ENCODE measurements at regions not wholly inside any gene's neighbourhood (a gene's known extent, or its start where the extent isn't known, plus 50 kb on each side); places are given as distances from the start of the nearest gene placed in this dataset.

GRCh38 chr11:115585361-115586024 lies 81.3 kb upstream of the CADM1 start:
- ATAC-seq (no peak), DNase-seq (no peak)
- Mint-ChIP-seq H3K9me3 (peaks cover 8 to 13% of the 10 kb centered on the region in 2 donors), H3K4me1 (no peaks in the 10 kb centered on the region), H3K4me3 (no peak overlapping the region), H3K27me3 (no peaks in the 10 kb centered on the region), H3K27ac (no peak overlapping the region)

DNA sequence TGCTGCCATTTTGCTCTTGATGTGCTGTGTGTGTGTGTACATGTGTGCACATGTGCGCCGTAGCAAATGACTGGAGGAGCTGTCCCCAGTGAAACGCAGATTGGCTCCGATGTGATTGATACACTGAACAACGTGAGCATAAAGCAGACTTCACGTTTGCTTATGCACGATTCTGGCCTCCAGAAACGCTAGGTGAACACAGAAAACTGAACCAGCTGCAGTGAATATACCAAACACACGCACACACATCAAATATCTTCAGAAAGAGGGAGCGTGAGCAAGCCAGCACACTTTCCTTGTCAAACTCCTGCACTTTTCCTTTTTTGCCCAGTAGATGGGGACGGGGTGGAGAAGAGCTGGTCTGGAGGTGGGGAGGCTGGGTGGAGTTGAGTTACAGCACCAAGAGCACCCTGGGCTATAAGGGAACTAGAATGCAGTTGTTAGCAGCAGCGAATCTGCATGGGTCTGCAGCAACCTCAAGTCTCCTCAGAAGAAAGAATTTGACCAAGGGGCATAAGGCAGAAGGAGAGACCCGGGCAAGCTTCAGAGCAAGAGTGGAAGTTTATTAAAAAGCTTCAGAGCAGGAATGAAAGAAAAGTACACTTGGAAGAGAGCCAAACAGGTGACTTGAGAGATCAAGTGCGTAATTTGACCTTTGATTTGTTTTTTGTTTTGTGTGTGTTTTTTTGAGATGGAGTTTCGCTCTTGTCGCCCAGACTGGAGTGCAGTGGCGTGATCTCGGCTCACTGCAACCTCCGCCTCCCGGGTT lies 77.8 kb upstream of the CADM1 start:
- DNase-seq: no peak
- Mint-ChIP-seq H3K9me3 (peaks cover 0 to 5% of the 10 kb centered on the region in 2 donors), H3K4me3 (no peak overlapping the region)

DNA sequence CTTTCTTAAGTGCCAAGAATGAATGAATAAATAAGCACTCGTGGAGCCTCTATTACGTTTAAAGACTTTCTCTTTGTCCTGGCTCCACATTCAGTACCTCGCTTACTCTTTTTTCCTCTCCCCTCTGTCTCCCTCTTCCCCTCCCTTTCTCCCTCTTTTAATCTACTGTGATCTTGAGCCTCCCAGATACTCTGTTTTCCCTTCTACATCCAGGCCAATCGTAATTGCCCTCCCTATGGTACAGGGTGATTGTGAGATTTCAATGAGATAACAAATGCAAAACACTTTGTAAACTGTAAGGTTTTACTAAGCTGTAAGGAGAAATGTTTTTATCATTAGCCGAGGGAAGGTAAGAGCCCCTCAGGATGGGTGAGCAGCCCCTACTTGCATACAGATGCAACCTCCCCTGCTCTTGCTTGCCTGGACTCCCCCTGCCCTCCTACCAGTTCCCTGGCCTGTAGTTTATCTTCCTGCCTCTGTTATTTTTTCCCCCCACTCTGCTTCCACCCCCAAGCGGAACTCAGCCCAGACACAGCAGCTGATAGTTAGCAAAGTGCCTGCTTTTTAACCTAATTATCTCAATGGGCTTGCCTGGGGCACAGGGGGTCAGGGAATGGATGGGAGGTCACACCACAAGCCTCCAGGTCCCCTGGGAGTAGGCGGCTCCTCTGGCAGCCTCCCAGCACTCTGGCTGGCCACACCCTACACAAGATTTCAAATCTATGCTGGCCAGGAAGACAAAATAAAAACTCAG lies 76.9 kb upstream of the CADM1 start:
- ATAC-seq: no peak
- Mint-ChIP-seq H3K9me3 (peaks cover 0 to 5% of the 10 kb centered on the region in 2 donors), H3K27ac (no peak overlapping the region), H3K27me3 (no peaks in the 10 kb centered on the region), H3K4me1 (no peaks in the 10 kb centered on the region), H3K4me3 (no peak overlapping the region)
- DNase-seq: no peak

More for the DNA sequence above, 77.8 kb upstream of the CADM1 start:
- Mint-ChIP-seq H3K27me3 (no peaks in the 10 kb centered on the region), H3K4me1 (no peaks in the 10 kb centered on the region), H3K27ac (no peak overlapping the region)
- ATAC-seq: no peak

GRCh38 chr11:115580416-115580815 lies 76.2 kb upstream of the CADM1 start:
- Mint-ChIP-seq H3K27me3 (no peaks in the 10 kb centered on the region), H3K9me3 (peaks cover 0 to 5% of the 10 kb centered on the region in 2 donors), H3K4me3 (no peak overlapping the region), H3K4me1 (no peaks in the 10 kb centered on the region), H3K27ac (no peak overlapping the region)
- ATAC-seq (no peak), DNase-seq (no peak)

- ATAC-seq (no peak), DNase-seq (no peak)
- H3K27ac Mint-ChIP-seq: no peak overlapping the region
- peaks cover 0 to 5% of the 10 kb centered on the region in 2 donors for H3K9me3 Mint-ChIP-seq
- H3K4me1 Mint-ChIP-seq: no peaks in the 10 kb centered on the region
- H3K4me3 Mint-ChIP-seq: no peak overlapping the region
- no peaks in the 10 kb centered on the region for H3K27me3 Mint-ChIP-seq
These were observed 75.1 kb upstream of the CADM1 start for GRCh38 chr11:115579181-115579825.

- Mint-ChIP-seq H3K4me1 (no peaks in the 10 kb centered on the region), H3K4me3 (no peak overlapping the region), H3K27ac (no peak overlapping the region), H3K9me3 (peaks cover 0 to 5% of the 10 kb centered on the region in 2 donors), H3K27me3 (no peaks in the 10 kb centered on the region)
- ATAC-seq: no peak
- DNase-seq: no peak
These were observed 74.1 kb upstream of the CADM1 start for GRCh38 chr11:115578275-115578674.

DNA sequence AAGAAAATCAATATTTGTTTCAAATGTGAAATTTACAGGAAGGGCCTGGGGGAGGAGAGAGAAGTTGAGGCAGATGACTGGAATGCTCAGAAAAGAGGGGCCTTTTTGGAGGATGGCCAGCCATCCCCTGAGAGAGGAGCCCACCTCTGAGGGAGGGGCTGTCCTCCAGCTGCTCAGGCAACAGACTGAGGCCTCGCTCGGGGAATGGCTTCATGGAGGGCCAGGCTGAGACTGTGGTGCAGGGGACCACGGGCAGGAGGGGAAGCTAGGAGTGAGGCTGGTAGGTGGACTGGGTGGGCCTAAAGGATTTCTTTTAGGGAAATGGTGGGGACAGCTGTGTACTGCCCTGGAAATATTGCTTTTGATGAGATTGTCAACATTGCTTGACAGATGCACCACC lies 73.5 kb upstream of the CADM1 start:
- H3K27me3 Mint-ChIP-seq: no peaks in the 10 kb centered on the region
- no peak for DNase-seq
- no peak overlapping the region for H3K4me3 Mint-ChIP-seq
- no peaks in the 10 kb centered on the region for H3K4me1 Mint-ChIP-seq
- no peak for ATAC-seq
- peaks cover 0 to 6% of the 10 kb centered on the region in 2 donors for H3K9me3 Mint-ChIP-seq
- H3K27ac Mint-ChIP-seq: no peak overlapping the region

- H3K4me1 Mint-ChIP-seq: no peaks in the 10 kb centered on the region
- DNase-seq (no peak), ATAC-seq (no peak)
- no peak overlapping the region for H3K27ac Mint-ChIP-seq
- peaks cover 6 to 9% of the 10 kb centered on the region in 2 donors for H3K9me3 Mint-ChIP-seq
- no peaks in the 10 kb centered on the region for H3K27me3 Mint-ChIP-seq
- H3K4me3 Mint-ChIP-seq: no peak overlapping the region
These were observed 72.6 kb upstream of the CADM1 start for GRCh38 chr11:115576606-115577380.

GRCh38 chr11:115572551-115572950 lies 68.3 kb upstream of the CADM1 start:
- no peak for DNase-seq
- H3K27ac Mint-ChIP-seq: peak overlapping the region in 1 of 2 donors; percentile 9
- peaks cover 7% of the 10 kb centered on the region for H3K27me3 Mint-ChIP-seq
- peaks cover 9 to 11% of the 10 kb centered on the region in 2 donors for H3K9me3 Mint-ChIP-seq
- no peaks in the 10 kb centered on the region for H3K4me1 Mint-ChIP-seq
- ATAC-seq: no peak
- H3K4me3 Mint-ChIP-seq: no peak overlapping the region

DNA sequence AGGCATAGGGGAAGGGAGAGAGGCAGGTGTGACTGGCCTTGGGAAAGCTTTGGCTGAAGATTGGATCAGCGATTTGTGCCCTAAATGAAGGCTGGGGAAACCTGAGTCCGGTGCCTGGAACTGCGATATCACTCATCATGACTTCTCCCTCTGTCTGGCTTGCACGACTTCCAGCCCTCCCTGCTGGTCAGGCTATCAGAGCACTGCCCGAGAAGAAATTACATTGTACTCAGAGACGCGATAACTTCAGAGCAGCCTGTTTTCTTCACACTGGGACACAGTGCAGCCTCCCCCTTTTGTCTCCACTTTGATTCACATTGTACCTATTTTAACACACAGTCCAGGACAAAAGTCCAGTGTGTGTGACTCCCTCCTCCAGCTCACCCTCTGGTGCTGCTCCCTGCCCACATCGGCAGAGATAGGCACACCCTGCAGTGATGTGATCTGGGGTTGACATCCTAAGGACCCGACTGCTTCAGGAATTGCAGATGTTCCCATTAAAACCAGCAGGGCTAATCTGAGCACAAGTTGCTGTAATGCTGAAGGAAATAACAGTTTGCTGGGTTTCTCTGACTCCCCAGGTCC lies 62.1 kb upstream of the CADM1 start:
- Mint-ChIP-seq H3K27me3 (peaks cover 18% of the 10 kb centered on the region), H3K9me3 (peaks cover 0 to 5% of the 10 kb centered on the region in 2 donors), H3K27ac (peak overlapping the region in 1 of 2 donors; percentile 34), H3K4me1 (no peaks in the 10 kb centered on the region), H3K4me3 (no peak overlapping the region)
- ATAC-seq (no peak), DNase-seq (no peak)

- Mint-ChIP-seq H3K4me1 (no peaks in the 10 kb centered on the region), H3K27me3 (peaks cover 18% of the 10 kb centered on the region)
- no peak for ATAC-seq
These were observed 60.6 kb upstream of the CADM1 start for GRCh38 chr11:115564851-115565250.

DNA sequence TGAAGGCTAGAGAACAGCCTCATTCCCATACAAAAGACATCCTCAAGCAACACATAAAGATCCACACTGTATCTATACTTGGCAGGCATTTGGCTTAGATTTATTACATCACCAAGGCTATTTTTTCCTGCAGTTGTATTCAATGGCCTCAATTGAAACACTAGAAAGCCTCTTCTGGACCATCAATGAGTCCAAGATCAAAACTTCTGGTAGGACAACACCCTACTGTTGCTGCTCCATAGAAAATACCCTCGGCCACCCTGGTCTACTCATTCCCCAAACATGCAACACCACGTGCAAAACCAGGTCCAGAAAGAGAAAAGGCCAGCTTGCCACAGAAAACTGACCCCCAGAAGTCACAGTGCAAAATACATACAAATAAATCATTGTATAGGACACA lies 56.9 kb upstream of the CADM1 start:
- ATAC-seq: no peak
- Mint-ChIP-seq H3K27ac (no peak overlapping the region), H3K4me1 (no peaks in the 10 kb centered on the region), H3K27me3 (peaks cover under 1% of the 10 kb centered on the region), H3K9me3 (no peaks in the 10 kb centered on the region), H3K4me3 (no peak overlapping the region)
- no peak for DNase-seq

More at GRCh38 chr11:115564851-115565250, 60.6 kb upstream of the CADM1 start:
- no peak overlapping the region for H3K4me3 Mint-ChIP-seq
- H3K9me3 Mint-ChIP-seq: peaks cover 0 to 1% of the 10 kb centered on the region in 2 donors
- no peak for DNase-seq
- no peak overlapping the region for H3K27ac Mint-ChIP-seq

DNA sequence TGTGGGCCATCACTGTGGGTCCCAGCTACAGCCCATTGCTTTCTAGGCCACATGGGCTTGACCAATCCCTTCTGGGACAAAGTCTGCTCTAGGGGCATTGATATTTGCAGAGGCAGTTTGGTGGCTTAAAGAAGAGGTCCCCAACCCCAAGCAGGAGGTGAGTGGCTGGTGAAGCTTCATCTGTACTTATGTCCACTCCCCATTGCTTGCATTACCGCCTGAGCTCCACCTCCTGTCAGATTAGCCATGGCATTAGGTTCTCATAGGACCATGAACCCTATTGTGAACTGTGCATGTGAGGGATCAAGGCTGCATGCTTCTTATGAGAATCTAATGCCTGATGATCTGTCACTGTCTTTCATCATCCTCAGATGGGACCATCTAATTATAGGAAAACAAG lies 54.4 kb upstream of the CADM1 start:
- no peak for DNase-seq
- Mint-ChIP-seq H3K9me3 (no peaks in the 10 kb centered on the region), H3K4me1 (no peaks in the 10 kb centered on the region), H3K27ac (no peak overlapping the region), H3K27me3 (no peaks in the 10 kb centered on the region), H3K4me3 (no peak overlapping the region)
- ATAC-seq: no peak

- Mint-ChIP-seq H3K27me3 (no peaks in the 10 kb centered on the region), H3K4me3 (no peak overlapping the region), H3K9me3 (no peaks in the 10 kb centered on the region), H3K4me1 (no peaks in the 10 kb centered on the region), H3K27ac (peak overlapping the region in 1 of 2 donors; percentile 6)
- ATAC-seq (no peak), DNase-seq (no peak)
These were observed 53.5 kb upstream of the CADM1 start for GRCh38 chr11:115557681-115558080.
